ENCODE measurements at regions not wholly inside any gene's neighbourhood (a gene's known extent, or its start where the extent isn't known, plus 50 kb on each side); places are given as distances from the start of the nearest gene placed in this dataset.
"Not testable (repeated sequence)": the region's sequence is repeated elsewhere in the genome, so short reads cannot be mapped to it uniquely, and the experiment has no call there.

DNA sequence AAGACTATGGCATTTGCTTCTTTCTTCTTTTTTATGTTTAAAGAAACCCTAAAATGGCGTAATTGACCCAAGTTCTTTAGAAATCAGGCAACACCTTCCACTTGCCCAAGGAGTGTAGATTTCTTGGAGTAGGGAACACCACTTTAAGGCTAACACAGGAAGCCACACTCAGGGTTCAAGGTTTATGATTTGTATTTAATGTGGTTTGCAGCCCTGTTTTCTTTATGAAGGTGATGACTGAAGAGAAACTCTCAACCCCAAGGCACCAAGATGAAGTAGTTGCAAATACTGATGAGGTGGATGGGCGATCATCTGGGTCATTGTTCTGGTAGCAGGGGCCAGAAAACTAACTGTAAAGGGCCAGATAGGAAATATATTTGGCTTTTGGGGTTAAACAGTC is 101.1 kb downstream of the DLEU7 start:
- 88 to 90% methylated on average over 2 of the region's 2 CpGs for WGBS, 2 donors
- no peaks in the 10 kb centered on the region for H3K4me1 ChIP-seq
- ATAC-seq (ENCODE audit: low FRiP score in 2 of 2) (no peak), DNase-seq (no peak)
- no peaks in the 10 kb centered on the region for H3K27me3 ChIP-seq
- no peaks in the 10 kb centered on the region for H3K36me3 ChIP-seq
- no peak overlapping the region for H3K4me3 ChIP-seq
- no peak overlapping the region for H3K27ac ChIP-seq
- TF ChIP-seq, protein P1, sequence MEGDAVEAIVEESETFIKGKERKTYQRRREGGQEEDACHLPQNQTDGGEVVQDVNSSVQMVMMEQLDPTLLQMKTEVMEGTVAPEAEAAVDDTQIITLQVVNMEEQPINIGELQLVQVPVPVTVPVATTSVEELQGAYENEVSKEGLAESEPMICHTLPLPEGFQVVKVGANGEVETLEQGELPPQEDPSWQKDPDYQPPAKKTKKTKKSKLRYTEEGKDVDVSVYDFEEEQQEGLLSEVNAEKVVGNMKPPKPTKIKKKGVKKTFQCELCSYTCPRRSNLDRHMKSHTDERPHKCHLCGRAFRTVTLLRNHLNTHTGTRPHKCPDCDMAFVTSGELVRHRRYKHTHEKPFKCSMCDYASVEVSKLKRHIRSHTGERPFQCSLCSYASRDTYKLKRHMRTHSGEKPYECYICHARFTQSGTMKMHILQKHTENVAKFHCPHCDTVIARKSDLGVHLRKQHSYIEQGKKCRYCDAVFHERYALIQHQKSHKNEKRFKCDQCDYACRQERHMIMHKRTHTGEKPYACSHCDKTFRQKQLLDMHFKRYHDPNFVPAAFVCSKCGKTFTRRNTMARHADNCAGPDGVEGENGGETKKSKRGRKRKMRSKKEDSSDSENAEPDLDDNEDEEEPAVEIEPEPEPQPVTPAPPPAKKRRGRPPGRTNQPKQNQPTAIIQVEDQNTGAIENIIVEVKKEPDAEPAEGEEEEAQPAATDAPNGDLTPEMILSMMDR (IDR thresholded peaks at IDR 0.05): no peak
- no peak for TF ChIP-seq EP300 (IDR thresholded peaks at IDR 0.05)
- no peak for TF ChIP-seq POLR2AphosphoS5 (IDR thresholded peaks at IDR 0.05)
- TF ChIP-seq POLR2A (IDR thresholded peaks at IDR 0.05): no peak
- H3K9me3 ChIP-seq: peaks cover 0 to 3% (median 1%) of the 10 kb centered on the region in 4 donors

DNA sequence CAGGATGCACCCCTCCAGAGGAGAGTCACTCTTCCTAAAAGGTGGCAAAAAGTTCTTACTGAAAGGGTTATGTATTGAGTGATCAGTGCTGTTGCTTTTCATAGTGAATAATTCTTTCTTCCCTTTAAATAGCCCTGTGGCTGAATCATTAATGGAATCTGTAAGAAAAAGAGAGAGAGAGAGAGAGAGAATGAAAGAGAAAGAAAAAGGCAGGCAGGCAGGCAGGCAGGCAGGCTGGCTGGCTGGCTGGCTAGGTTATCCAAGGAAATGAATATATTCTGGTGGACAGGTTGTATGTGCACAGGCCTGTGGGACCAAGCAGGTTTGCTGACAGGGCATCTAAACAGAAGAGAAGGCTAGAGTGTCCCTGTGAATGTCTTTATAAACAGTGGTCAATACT is 100.5 kb downstream of the DLEU7 start:
- no peaks in the 10 kb centered on the region for H3K4me1 ChIP-seq
- no peaks in the 10 kb centered on the region for H3K36me3 ChIP-seq
- H3K27ac ChIP-seq: no peak overlapping the region
- TF ChIP-seq POLR2AphosphoS5 (IDR thresholded peaks at IDR 0.05) (no peak), POLR2A (IDR thresholded peaks at IDR 0.05) (no peak), EP300 (IDR thresholded peaks at IDR 0.05) (no peak)
- TF ChIP-seq, protein P1 (IDR thresholded peaks at IDR 0.05): no peak
- ATAC-seq (ENCODE audit: low FRiP score in 2 of 2) (no peak), DNase-seq (no peak)
- H3K27me3 ChIP-seq: no peaks in the 10 kb centered on the region
- no peak overlapping the region for H3K4me3 ChIP-seq
- peaks cover 0 to 3% (median 1%) of the 10 kb centered on the region in 4 donors for H3K9me3 ChIP-seq

DNA sequence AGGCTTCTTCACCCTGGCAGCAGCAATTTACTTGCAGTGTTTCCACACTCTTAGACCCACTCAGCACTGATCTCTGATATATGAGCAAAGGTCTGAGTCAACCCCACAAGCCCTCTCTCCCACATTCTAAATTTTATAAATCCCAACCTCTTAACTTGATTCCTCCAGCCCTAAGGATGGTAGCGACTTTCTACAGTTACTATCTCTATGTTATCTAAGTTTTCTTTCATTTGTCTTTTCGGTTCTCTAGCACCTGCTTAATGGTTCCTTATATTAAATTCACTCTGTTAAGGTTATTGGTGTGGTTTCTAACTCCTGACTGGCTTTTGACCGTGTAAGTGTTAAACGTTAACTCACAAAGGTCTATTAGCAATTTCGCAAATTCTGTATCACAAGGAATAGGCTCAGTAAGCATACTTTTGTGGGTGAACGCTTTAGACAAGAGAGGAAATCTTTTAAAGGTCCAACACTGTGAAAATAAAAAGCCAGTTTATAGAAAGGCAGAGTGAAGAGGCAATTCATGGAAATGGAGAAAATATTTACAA is 99.3 kb downstream of the DLEU7 start:
- H3K36me3 ChIP-seq: no peaks in the 10 kb centered on the region
- H3K9me3 ChIP-seq: peaks cover 0 to 3% (median 1%) of the 10 kb centered on the region in 4 donors

DNA sequence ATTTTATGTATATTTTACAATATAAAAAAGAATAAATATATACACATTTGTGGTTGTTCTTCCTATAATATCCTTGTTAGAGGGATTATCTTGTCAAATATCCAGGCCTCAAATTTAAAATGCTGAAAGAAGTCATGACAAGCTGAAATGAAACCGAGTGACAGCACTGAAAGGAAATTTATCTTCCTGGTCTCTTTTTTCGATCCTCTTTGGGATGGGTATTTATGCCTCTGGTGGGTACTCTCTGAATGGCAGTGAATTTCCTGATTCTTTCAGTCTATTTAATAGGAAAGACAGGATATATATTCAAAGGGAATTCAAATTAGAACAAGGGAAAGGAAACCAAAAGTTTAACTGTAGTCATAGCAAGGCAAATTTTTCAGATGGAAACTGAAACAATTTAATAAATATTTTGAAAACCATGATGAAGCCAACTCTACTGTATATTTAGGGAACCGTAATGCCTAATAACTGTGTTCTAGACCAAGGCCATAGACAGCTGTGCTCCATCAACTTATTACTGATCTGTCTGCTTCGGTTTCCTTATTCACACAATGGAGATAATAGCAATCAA is 97.9 kb downstream of the DLEU7 start:
- no peak overlapping the region for H3K4me3 ChIP-seq
- no peak overlapping the region for H3K27ac ChIP-seq
- TF ChIP-seq POLR2AphosphoS5 (IDR thresholded peaks at IDR 0.05): no peak
- no peak for TF ChIP-seq POLR2A (IDR thresholded peaks at IDR 0.05)
- no peak for TF ChIP-seq EP300 (IDR thresholded peaks at IDR 0.05)
- TF ChIP-seq, protein P1 (IDR thresholded peaks at IDR 0.05): no peak
- no peaks in the 10 kb centered on the region for H3K36me3 ChIP-seq
- no peak for DNase-seq
- no peak for ATAC-seq (ENCODE audit: low FRiP score in 2 of 2)
- no peaks in the 10 kb centered on the region for H3K4me1 ChIP-seq
- WGBS, 2 donors: 78% methylated on average over 4 of the region's 4 CpGs
- H3K9me3 ChIP-seq: peaks cover 0 to 3% (median 1%) of the 10 kb centered on the region in 4 donors
- H3K27me3 ChIP-seq: no peaks in the 10 kb centered on the region

More for the DNA sequence above, 99.3 kb downstream of the DLEU7 start:
- 82 to 88% methylated on average over 6 of the region's 6 CpGs for WGBS, 2 donors
- H3K4me3 ChIP-seq: no peak overlapping the region
- H3K27me3 ChIP-seq: no peaks in the 10 kb centered on the region
- TF ChIP-seq POLR2A (IDR thresholded peaks at IDR 0.05): no peak
- ATAC-seq (ENCODE audit: low FRiP score in 2 of 2) (no peak), DNase-seq (no peak)
- no peak overlapping the region for H3K27ac ChIP-seq
- no peaks in the 10 kb centered on the region for H3K4me1 ChIP-seq

DNA sequence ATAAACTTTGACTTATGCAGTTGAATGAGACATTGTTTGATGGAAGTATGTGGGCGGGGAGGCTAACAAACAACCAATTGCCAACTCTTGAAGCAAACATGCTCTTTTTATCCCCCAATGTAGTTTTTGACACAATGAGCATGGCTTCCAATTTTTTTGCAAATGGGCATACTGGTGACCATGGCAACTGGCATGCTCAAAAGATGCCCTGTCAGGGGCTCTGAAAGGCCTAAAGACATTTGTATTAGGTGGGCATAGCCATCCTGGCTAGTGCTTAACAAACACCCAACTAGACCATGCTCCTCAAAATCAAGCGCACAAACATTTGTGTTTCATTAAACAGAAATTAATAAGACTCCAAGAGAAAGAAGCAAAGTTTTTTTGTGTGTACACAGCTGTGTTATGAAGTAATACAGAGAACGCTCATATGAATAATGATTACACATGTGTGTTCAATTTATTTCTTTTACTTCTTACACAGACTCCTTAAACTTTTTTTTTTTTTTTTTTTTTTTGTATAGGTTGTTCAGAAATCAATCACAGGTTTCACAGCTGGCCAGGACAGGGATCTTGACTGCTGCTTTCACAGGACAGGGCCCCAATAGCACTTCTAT is 95.6 kb downstream of the DLEU7 start:
- no peak overlapping the region for H3K27ac ChIP-seq
- H3K4me3 ChIP-seq: no peak overlapping the region
- H3K27me3 ChIP-seq: no peaks in the 10 kb centered on the region
- TF ChIP-seq EP300 (IDR thresholded peaks at IDR 0.05) (no peak), POLR2AphosphoS5 (IDR thresholded peaks at IDR 0.05) (no peak), POLR2A (IDR thresholded peaks at IDR 0.05) (no peak)
- TF ChIP-seq, protein P1 (IDR thresholded peaks at IDR 0.05): no peak
- H3K4me1 ChIP-seq: no peaks in the 10 kb centered on the region
- no peaks in the 10 kb centered on the region for H3K9me3 ChIP-seq
- ATAC-seq (ENCODE audit: low FRiP score in 2 of 2) (no peak), DNase-seq (no peak)
- WGBS, 2 donors: 74 to 81% methylated on average over 3 of the region's 3 CpGs
- no peaks in the 10 kb centered on the region for H3K36me3 ChIP-seq

DNA sequence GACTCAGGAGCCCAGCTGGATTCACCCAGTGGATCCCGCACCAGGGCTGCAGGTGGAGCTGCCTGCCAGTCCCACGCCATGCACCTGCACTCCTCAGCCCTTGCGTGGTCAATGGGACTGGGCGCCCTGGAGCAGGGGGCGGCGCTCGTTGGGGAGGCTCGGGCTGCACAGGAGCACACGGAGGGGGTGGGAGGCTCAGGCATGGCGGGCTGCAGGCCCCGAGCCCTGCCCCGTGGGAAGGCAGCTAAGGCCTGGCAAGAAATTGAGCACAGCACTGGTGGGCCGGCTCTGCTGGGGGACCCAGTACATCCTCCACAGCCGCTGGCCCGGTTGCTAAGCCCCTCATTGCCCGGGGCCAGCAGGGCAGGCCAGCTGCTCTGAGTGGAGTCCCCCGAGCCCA is 90.3 kb downstream of the DLEU7 start:
- H3K27me3 ChIP-seq; H3K36me3 ChIP-seq; H3K9me3 ChIP-seq; H3K4me3 ChIP-seq; H3K27ac ChIP-seq; H3K4me1 ChIP-seq; DNase-seq; ATAC-seq (ENCODE audit: low FRiP score in 2 of 2): not testable (repeated sequence)
- 96% methylated on average over 12 of the region's 17 CpGs; no CpG with 5 or more reads in 1 of the 2 donors for WGBS, 2 donors

DNA sequence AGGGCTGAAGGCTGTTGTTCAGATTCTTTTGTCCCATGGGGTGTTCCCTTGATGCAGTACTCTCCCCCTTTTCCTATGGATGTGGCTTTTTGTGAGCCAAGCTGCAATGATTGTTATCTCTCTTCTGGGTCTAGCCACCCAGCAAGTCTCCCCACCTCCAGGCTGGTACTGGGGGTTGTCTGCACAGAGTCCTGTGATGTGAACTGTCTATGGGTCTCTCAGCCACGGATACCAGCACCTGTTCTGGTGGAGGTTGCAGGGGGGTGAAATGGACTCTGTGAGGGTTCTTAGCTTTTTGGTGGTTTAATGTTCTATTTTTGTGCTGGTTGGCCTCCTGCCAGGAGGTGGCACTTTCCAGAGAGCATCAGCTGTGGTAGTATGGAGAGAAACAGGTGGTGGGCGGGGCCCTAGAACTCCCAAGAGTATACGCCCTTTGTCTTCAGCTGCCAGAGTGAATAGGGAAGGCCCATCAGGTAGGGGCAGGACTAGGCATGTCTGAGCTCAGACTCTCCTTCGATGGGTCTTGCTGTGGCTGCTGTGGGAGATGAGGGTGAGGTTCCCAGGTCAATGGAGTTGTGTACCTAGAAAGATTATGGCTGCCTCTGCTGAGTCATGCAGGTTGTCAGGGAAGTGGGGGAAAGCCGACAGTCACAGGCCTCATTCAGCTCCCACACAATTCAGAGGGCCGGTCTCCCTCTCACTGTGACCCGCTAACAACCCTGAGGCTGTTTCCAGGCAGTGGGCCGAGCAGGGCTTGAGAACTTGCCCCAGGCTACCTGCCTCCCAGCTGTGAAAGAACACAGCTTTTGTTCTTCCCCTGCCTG is 87.4 kb downstream of the DLEU7 start:
- not testable (repeated sequence) for DNase-seq; H3K4me1 ChIP-seq; H3K27ac ChIP-seq; H3K27me3 ChIP-seq; H3K4me3 ChIP-seq; H3K9me3 ChIP-seq; H3K36me3 ChIP-seq; ATAC-seq (ENCODE audit: low FRiP score in 2 of 2)
- WGBS, 2 donors: 75 to 93% methylated on average over 7 to 8 of the region's 8 CpGs
